ENCODE measurements at regions not wholly inside any gene's neighbourhood (a gene's known extent, or its start where the extent isn't known, plus 50 kb on each side); places are given as distances from the start of the nearest gene placed in this dataset.

- WGBS: 83% methylated on average over 7 of the region's 7 CpGs
- H3K4me3 ChIP-seq (ENCODE audit: low read depth in 1 of 3, low read length in 3 of 3): no peak overlapping the region
- H3K9me3 ChIP-seq (ENCODE audit: control insufficient read depth in 4 of 4, low read length in 3 of 4): no peaks in the 10 kb centered on the region
- TF ChIP-seq, protein P1, sequence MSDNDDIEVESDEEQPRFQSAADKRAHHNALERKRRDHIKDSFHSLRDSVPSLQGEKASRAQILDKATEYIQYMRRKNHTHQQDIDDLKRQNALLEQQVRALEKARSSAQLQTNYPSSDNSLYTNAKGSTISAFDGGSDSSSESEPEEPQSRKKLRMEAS (IDR thresholded peaks at IDR 0.05): no peak
- TF ChIP-seq HNF4A (conservative IDR thresholded peaks at IDR 0.05) (no peak), EGR1 (IDR thresholded peaks at IDR 0.05; ENCODE audit: low read depth in 2 of 2) (no peak), FOXA1 (IDR thresholded peaks at IDR 0.05) (no peak), CTCF (IDR thresholded peaks at IDR 0.05; ENCODE audit: low read depth, low read length, missing input control) (no peak), TAF1 (conservative IDR thresholded peaks at IDR 0.05) (no peak), SP1 (IDR thresholded peaks at IDR 0.05) (no peak), HNF4G (IDR thresholded peaks at IDR 0.05) (no peak), FOXA2 (IDR thresholded peaks at IDR 0.05) (no peak), YY1 (IDR thresholded peaks at IDR 0.05) (no peak), RAD21 (IDR thresholded peaks at IDR 0.05) (no peak), GABPA (IDR thresholded peaks at IDR 0.05 in 1 of 2, conservative IDR thresholded peaks at IDR 0.05 in 1 of 2) (no peak), RXRA (IDR thresholded peaks at IDR 0.05) (no peak)
- TF ChIP-seq, protein P2, sequence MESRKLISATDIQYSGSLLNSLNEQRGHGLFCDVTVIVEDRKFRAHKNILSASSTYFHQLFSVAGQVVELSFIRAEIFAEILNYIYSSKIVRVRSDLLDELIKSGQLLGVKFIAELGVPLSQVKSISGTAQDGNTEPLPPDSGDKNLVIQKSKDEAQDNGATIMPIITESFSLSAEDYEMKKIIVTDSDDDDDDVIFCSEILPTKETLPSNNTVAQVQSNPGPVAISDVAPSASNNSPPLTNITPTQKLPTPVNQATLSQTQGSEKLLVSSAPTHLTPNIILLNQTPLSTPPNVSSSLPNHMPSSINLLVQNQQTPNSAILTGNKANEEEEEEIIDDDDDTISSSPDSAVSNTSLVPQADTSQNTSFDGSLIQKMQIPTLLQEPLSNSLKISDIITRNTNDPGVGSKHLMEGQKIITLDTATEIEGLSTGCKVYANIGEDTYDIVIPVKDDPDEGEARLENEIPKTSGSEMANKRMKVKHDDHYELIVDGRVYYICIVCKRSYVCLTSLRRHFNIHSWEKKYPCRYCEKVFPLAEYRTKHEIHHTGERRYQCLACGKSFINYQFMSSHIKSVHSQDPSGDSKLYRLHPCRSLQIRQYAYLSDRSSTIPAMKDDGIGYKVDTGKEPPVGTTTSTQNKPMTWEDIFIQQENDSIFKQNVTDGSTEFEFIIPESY (IDR thresholded peaks at IDR 0.05): no peak
- TF ChIP-seq, protein P3, sequence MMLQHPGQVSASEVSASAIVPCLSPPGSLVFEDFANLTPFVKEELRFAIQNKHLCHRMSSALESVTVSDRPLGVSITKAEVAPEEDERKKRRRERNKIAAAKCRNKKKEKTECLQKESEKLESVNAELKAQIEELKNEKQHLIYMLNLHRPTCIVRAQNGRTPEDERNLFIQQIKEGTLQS (IDR thresholded peaks at IDR 0.05): no peak
- TF ChIP-seq, protein P4, sequence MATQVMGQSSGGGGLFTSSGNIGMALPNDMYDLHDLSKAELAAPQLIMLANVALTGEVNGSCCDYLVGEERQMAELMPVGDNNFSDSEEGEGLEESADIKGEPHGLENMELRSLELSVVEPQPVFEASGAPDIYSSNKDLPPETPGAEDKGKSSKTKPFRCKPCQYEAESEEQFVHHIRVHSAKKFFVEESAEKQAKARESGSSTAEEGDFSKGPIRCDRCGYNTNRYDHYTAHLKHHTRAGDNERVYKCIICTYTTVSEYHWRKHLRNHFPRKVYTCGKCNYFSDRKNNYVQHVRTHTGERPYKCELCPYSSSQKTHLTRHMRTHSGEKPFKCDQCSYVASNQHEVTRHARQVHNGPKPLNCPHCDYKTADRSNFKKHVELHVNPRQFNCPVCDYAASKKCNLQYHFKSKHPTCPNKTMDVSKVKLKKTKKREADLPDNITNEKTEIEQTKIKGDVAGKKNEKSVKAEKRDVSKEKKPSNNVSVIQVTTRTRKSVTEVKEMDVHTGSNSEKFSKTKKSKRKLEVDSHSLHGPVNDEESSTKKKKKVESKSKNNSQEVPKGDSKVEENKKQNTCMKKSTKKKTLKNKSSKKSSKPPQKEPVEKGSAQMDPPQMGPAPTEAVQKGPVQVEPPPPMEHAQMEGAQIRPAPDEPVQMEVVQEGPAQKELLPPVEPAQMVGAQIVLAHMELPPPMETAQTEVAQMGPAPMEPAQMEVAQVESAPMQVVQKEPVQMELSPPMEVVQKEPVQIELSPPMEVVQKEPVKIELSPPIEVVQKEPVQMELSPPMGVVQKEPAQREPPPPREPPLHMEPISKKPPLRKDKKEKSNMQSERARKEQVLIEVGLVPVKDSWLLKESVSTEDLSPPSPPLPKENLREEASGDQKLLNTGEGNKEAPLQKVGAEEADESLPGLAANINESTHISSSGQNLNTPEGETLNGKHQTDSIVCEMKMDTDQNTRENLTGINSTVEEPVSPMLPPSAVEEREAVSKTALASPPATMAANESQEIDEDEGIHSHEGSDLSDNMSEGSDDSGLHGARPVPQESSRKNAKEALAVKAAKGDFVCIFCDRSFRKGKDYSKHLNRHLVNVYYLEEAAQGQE (IDR thresholded peaks at IDR 0.05): no peak
- H3K27me3 ChIP-seq (ENCODE audit: control insufficient read depth in 4 of 4, insufficient read depth in 4 of 4, low read length in 3 of 4): no peaks in the 10 kb centered on the region
- no peaks in the 10 kb centered on the region for H3K36me3 ChIP-seq (ENCODE audit: control insufficient read depth in 4 of 4, insufficient read depth in 3 of 4, low read depth in 1 of 4, low read length in 3 of 4)
- DNase-seq (ENCODE audit: low spot score): no peak
- H3K9ac ChIP-seq (ENCODE audit: low read depth in 1 of 2, low read length in 2 of 2): no peak overlapping the region
- no peak overlapping the region for H3K27ac ChIP-seq (ENCODE audit: low read depth in 1 of 2, low read length in 2 of 2)
- H3K4me1 ChIP-seq (ENCODE audit: control insufficient read depth in 4 of 4, insufficient read depth in 4 of 4, low read length in 3 of 4): no peaks in the 10 kb centered on the region
Observed at GRCh38 chr2:143908843-143909242, 611.1 kb downstream of the ZEB2 start.

GRCh38 chr2:143907801-143908200 is 612.1 kb downstream of the ZEB2 start:
- Histone ChIP-seq H3K4me3 (ENCODE audit: low read depth in 1 of 3, low read length in 3 of 3) (no peak overlapping the region), H3K36me3 (ENCODE audit: control insufficient read depth in 4 of 4, insufficient read depth in 3 of 4, low read depth in 1 of 4, low read length in 3 of 4) (no peaks in the 10 kb centered on the region), H3K27me3 (ENCODE audit: control insufficient read depth in 4 of 4, insufficient read depth in 4 of 4, low read length in 3 of 4) (no peaks in the 10 kb centered on the region), H3K9me3 (ENCODE audit: control insufficient read depth in 4 of 4, low read length in 3 of 4) (no peaks in the 10 kb centered on the region), H3K4me1 (ENCODE audit: control insufficient read depth in 4 of 4, insufficient read depth in 4 of 4, low read length in 3 of 4) (no peaks in the 10 kb centered on the region), H3K27ac (ENCODE audit: low read depth in 1 of 2, low read length in 2 of 2) (no peak overlapping the region), H3K9ac (ENCODE audit: low read depth in 1 of 2, low read length in 2 of 2) (no peak overlapping the region)
- no peak for DNase-seq (ENCODE audit: low spot score)
- WGBS: 90% methylated on average over 7 of the region's 7 CpGs
- TF ChIP-seq GABPA (IDR thresholded peaks at IDR 0.05 in 1 of 2, conservative IDR thresholded peaks at IDR 0.05 in 1 of 2): no peak
- TF ChIP-seq, protein P1 (IDR thresholded peaks at IDR 0.05): no peak
- TF ChIP-seq HNF4A (conservative IDR thresholded peaks at IDR 0.05): no peak
- TF ChIP-seq HNF4G (IDR thresholded peaks at IDR 0.05): no peak
